ENCODE measurements at regions not wholly inside any gene's neighbourhood (a gene's known extent, or its start where the extent isn't known, plus 50 kb on each side); places are given as distances from the start of the nearest gene placed in this dataset.

DNA sequence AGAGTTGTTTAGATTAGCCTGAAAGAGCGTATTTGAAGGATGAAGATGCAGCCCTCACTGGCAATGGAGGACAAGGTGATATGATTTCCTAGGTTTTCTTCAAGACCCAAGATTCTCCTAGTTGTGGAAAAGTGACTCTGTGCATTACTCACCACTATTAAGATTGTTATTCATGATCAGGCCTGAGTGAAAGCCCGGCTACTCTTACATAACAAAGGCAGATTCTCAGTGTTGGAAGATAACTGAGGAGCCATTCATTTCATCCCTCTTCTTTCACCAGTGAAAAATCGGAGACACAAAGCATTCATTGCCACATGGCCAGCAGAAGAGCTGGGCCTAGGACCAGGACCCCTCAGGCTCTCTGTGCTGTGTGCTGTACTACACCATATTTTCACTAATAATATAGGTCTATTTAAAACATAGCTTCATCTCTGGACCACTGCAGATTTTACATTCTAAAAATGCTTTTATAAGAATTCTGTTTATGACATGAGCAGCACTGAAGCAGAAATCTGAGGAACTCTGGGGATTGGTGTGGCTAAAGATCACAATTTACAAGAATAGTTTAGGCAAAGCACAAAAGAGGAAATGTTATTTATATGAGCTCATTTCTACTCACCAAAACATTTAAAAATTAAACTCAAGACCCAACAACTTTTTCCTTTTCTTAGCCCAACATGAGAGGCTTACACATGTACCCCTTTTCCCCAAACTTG lies 181.9 kb upstream of the CCN2 start:
- TF ChIP-seq, protein P1, sequence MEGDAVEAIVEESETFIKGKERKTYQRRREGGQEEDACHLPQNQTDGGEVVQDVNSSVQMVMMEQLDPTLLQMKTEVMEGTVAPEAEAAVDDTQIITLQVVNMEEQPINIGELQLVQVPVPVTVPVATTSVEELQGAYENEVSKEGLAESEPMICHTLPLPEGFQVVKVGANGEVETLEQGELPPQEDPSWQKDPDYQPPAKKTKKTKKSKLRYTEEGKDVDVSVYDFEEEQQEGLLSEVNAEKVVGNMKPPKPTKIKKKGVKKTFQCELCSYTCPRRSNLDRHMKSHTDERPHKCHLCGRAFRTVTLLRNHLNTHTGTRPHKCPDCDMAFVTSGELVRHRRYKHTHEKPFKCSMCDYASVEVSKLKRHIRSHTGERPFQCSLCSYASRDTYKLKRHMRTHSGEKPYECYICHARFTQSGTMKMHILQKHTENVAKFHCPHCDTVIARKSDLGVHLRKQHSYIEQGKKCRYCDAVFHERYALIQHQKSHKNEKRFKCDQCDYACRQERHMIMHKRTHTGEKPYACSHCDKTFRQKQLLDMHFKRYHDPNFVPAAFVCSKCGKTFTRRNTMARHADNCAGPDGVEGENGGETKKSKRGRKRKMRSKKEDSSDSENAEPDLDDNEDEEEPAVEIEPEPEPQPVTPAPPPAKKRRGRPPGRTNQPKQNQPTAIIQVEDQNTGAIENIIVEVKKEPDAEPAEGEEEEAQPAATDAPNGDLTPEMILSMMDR (IDR thresholded peaks at IDR 0.05; ENCODE audit: control insufficient read depth, insufficient read depth, low read depth, low read length, missing control alignments), result no peak
- no peak for DNase-seq (ENCODE audit: low read depth)
- no peak overlapping the region for H3K4me3 ChIP-seq (ENCODE audit: control insufficient read depth, low read depth, low read length)

DNA sequence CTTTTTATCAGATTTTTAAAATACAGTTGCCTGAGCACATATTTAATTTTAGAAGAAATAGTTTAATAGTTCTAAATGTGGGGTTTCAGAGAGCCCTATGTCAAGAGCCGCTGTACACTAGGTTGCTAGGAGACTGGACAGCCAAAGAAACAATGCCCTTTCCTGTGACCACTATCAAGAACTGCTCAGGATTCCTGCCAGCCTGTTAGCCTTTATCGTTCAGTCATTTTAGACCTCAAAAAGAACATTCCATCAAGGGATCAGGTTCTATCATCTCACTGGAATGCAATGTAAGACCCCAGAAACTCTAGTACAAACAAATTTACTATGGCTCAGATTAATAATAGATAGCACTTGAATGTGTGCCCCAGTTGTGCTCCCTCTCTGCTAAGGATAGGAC lies 181.2 kb upstream of the CCN2 start:
- TF ChIP-seq, protein P1 (IDR thresholded peaks at IDR 0.05; ENCODE audit: control insufficient read depth, insufficient read depth, low read depth, low read length, missing control alignments), result no peak
- no peak for DNase-seq (ENCODE audit: low read depth)
- H3K4me3 ChIP-seq (ENCODE audit: control insufficient read depth, low read depth, low read length), result no peak overlapping the region

DNA sequence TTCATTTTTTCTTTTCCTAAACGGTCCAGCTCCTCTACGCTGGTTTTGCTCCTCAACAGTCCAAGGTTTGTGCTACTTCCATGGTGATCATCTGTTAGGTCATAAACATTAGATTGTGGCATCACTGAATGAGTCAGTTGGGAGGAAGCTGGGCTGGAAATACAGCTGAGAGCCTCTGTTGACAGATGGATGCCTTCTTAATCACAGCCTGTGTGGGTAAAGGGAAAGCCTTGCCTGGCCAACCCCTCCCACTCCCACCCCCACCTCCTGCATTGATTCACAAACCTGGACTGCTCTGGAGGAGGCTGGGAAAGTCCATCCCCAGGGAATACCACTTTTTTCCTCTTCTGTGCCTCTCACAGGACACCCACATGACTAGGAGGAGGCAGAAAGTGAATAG lies 180.6 kb upstream of the CCN2 start:
- TF ChIP-seq, protein P1 (IDR thresholded peaks at IDR 0.05; ENCODE audit: control insufficient read depth, insufficient read depth, low read depth, low read length, missing control alignments), result no peak
- peak; percentile 97 for DNase-seq (ENCODE audit: low read depth)

DNA sequence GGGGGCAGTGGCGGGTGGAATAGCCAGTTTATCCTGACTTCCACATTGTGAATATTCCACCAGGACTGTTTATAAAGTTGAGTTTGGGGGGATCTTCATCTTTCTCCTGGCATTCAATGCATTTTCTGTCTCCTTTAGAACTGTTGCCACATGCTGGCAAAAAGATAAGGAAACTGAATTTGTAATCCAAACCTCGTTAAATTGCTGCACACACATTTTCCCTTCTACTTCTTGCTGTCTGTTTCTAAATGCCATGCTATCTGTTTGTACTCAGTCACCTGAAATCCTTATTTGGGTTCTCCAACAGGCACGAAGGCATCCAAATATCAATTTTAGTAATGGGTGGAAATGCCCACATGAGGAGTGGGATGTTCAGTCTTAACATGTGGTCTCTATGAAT lies 180.2 kb upstream of the CCN2 start:
- DNase-seq (ENCODE audit: low read depth), result no peak
- H3K4me3 ChIP-seq (ENCODE audit: control insufficient read depth, low read depth, low read length), result no peak overlapping the region
- TF ChIP-seq, protein P1 (IDR thresholded peaks at IDR 0.05; ENCODE audit: control insufficient read depth, insufficient read depth, low read depth, low read length, missing control alignments), result no peak

More for the DNA sequence above, 180.6 kb upstream of the CCN2 start:
- no peak overlapping the region for H3K4me3 ChIP-seq (ENCODE audit: control insufficient read depth, low read depth, low read length)

DNA sequence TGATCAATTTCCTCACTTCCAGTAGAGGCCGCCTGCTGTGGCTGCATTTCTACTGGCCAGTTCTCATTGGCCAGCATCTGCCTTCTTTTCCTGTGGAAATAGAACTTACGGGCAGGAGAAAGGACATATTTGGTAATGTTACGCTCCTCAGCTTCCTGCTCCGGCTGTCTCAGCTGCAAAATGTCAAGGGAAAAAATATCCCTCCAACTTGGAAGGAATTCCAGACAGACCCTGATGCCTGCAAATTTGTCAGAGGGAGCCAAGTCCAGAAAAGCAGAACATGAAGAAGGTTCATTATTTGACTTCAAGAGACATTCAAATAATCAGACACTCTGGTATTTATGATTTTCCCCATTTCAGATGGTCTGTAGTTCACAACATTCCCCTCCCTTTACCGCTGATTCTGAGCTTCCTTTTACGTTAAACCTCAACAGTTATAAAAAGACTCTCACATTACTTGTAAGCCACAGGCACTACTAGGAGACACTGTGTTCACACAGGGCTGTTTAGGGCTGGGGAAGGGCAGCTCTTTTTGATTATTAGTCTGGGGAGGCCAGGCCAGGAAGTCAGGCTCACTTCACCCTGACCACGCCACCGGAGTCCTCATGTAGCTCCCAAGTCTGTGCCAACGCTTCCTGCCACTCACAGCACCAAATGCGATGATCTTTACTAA lies 179.6 kb upstream of the CCN2 start:
- DNase-seq (ENCODE audit: low read depth), result peak; percentile 74
- no peak overlapping the region for H3K4me3 ChIP-seq (ENCODE audit: control insufficient read depth, low read depth, low read length)
- TF ChIP-seq, protein P1 (IDR thresholded peaks at IDR 0.05; ENCODE audit: control insufficient read depth, insufficient read depth, low read depth, low read length, missing control alignments), result no peak

DNA sequence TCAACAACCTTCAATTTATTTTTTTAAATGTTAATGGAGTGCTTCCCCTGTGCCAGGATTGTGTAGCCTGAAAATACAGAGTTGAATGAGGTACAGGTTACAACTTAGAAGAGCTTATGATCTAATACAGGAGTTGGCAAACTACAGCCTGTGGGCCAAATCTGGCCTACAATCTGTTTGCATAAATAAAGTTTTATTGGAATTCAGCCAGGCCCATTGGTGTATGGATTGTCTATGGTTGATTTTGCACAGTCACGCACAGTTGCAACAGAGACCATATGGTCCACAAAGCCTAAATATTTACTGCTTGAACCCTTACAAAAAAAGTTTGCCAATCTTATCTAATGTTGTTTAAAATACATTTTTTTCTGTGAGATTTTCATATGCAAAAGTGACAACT lies 177.3 kb upstream of the CCN2 start:
- TF ChIP-seq, protein P1 (IDR thresholded peaks at IDR 0.05; ENCODE audit: control insufficient read depth, insufficient read depth, low read depth, low read length, missing control alignments), result no peak
- DNase-seq (ENCODE audit: low read depth), result no peak
- no peak overlapping the region for H3K4me3 ChIP-seq (ENCODE audit: control insufficient read depth, low read depth, low read length)

All from AG09309 (cell line).